HT-29 (cell line): ENCODE measurements at regions not wholly inside any gene's neighbourhood (a gene's known extent, or its start where the extent isn't known, plus 50 kb on each side); places are given as distances from the start of the nearest gene placed in this dataset.
"Not testable (repeated sequence)": the region's sequence is repeated elsewhere in the genome, so short reads cannot be mapped to it uniquely, and the experiment has no call there.

Source experiments
- DNase-seq: peaks from one replicate; pipeline ENCODE4 v3.0.0-alpha.2; 2015; ENCODE audit warnings: low spot score

- DNase-seq: no peak
Observed at GRCh38 chr3:177385831-177386301, 188.6 kb upstream of the TBL1XR1 start.

- no peak for DNase-seq
Observed at GRCh38 chr3:177388209-177388608, 190.9 kb upstream of the TBL1XR1 start.

GRCh38 chr3:177394231-177395024 lies 197.1 kb upstream of the TBL1XR1 start:
- DNase-seq: not testable (repeated sequence)

GRCh38 chr3:177396733-177397132 lies 199.5 kb upstream of the TBL1XR1 start:
- DNase-seq: peak; percentile 64

DNA sequence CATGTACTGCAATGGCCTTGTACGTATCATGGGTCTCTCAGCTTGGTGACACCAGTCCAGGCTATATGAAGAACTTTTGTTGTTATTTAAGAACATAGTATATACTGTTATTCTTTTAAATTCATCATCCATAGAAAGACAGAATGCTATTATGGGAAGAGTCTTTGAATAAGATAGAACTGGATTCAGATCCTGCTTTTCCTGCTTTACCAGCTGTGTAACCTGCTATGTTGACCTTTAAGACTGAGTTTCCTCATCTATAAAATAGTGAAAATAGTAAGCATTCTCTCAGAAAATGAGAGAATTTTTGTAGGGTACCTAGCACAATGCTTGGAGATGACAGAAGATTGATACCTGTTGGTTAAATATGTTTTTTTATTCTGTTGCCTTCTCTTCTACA lies 204.1 kb upstream of the TBL1XR1 start:
- DNase-seq: peak; percentile 54

- DNase-seq: no peak
Observed at GRCh38 chr3:177402533-177402932, 205.3 kb upstream of the TBL1XR1 start.

- no peak for DNase-seq
Observed at GRCh38 chr3:177405191-177405672, 207.9 kb upstream of the TBL1XR1 start.

DNA sequence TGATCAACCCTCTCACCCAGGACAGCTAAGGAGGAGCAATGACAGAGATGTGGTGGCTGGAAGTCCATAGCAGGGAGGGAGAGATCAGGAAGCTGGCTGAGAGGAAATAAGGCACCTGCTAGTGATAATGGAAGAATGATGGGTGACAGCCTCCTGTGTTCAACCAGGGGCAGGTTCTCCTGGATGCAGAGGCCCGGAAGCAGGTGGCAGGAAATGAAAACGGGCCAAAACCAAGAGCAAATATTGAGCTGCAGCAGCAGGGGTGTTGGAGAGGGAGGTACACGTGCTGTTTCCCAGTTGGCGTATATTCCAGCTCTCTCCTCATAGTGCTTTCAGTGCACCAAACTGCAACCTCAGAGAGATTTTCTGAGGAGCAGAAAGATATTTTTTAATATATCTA lies 213.4 kb upstream of the TBL1XR1 start:
- peak; percentile 69 for DNase-seq

DNA sequence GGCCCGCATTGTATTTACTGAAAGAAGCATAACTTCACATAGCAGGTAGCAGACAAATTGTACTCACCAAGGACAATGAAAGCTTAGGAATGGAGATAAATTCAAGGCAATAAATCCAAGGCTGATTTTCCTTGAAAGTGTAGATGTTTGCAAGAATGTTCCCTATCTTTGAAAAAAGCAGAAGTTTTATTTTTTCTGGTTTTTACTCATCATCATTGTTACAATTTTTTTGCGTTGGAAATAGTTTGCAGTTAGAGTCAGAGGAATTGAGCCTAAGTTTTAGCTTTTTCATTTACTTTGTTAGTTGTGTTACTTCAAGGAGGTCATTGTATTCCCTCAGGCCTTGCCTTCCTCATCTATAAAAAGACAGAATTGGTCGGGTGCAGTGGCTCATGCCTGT lies 213.9 kb upstream of the TBL1XR1 start:
- no peak for DNase-seq

DNA sequence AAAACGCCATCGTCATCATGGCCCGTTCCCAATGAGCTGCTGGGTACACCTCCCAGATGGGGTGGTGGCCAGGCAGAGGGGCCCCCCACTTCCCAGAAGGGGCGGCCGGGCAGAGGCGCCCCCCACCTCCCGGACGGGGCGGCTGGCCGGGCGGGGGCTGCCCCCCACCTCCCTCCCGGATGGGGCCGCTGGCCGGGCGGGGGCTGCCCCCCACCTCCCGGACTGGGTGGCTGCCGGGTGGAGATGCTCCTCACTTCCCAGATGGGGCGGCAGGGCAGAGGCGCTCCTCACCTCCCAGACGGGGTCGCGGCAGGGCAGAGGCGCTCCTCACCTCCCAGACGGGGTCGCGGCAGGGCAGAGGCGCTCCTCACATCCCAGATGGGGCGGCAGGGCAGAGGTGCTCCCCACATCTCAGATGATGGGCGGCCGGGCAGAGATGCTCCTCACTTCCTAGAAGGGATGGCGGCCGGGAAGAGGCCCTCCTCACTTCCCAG lies 215.4 kb upstream of the TBL1XR1 start:
- DNase-seq: not testable (repeated sequence)

DNA sequence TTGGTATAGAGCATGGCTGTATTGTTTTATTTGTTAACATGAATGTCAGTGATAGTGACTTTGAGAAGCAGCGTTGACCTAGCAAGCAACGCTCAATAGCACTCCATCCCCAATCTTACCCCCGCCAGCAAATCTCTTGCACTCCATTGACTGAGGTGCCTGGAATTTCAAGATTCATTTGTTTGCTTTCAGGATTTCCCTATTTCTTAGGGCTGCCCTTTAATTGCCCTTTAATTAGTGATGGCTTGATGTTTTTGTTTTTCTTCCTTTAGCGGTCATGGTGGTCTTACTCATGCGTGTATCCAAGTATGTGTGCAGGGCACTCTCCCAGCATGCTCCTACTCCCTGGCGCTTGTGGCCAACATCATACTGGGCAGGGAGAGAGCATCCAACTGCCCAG lies 216.8 kb upstream of the TBL1XR1 start:
- DNase-seq: no peak

- no peak for DNase-seq
Observed at GRCh38 chr3:177418787-177419186, 221.5 kb upstream of the TBL1XR1 start.

DNA sequence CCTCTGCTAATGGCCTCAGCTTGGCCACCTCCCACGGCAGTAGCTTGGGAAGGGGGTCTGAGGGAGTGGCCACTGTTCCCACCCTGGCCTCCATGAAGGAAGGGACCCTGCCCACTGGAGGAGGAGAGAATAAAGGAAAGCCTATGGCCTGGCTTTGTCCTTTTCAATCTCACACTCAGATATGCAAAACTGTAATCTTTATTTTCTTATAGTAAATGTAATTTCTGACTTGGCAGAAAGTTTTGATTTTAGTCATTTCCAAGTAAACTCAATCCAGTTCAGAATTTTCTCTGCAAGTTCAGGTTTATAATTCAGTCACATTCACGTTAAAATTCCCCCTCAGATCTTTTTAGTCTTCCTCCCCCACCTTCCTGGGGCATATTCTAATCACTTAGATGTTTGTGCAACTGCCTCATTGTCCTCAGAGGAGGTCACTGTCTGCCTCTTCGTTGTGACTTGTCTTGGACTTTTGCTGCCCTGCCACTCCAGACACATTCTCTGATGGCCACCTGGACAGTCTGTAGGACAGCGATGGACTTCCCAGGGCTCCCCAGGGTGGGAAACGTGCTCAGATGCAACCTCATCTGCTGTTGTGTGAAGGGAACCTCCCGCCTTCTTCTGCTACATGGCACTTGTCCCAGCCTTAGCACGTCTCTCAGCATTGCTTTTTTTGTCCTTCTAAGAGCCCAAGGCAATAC lies 222.8 kb upstream of the TBL1XR1 start:
- DNase-seq: no peak

- DNase-seq: no peak
Observed at GRCh38 chr3:177420651-177421480, 223.6 kb upstream of the TBL1XR1 start.

- DNase-seq: no peak
Observed at GRCh38 chr3:177421481-177421785, 224.2 kb upstream of the TBL1XR1 start.

GRCh38 chr3:177424521-177424920 lies 227.2 kb upstream of the TBL1XR1 start:
- no peak for DNase-seq

DNA sequence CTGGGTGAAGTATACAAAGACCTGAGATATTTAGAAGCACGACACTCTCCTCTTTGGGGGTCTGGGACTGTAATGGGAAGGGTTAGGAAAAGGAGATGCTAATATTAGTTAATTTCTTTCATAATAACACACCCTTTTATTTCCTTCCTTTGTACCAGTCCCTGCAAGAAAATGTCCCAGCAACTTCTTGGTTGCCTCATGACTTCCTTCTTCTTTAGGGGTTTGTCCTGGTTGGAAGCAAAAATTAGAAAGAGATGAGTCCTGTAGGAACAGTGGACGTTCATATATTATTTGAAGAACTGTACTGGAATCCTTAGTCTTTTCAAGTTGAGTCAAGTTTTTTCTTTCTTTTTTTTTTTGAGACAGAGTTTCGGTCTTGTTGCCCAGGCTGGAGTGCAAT lies 227.8 kb upstream of the TBL1XR1 start:
- no peak for DNase-seq

DNA sequence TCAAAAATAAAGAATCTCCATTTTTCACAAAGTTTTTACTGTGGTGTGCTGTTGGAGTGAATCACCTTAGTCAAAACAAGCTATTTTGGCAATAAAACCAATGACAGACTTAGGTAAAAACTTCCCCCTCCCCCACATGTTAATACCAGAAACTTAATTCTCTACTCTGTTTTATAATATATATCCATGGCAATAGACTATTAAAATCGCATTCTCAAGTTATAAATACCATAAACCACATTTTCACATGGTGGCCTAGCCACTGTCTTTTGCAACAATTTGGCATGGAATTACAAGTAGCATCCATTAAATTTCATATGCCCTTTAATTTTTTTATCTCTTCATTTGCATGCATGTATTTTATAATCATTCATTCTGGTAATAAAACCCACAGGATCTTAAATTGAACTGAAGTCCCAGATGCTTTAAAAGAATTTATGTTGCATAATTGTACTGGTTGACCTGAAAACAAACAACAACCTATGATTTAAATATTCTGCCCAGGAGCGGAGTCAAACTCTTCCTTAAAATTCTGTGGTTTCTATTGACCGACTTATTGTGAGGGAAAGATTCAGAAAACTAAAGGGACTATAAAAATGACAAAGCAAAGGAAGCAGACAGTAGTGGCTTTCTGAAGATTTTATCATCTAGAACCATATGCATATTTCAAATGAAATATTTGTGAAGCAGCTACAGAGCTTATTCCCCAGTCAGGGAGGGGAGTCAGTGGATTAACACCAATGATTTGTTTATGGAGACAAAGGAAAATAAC lies 229.0 kb upstream of the TBL1XR1 start:
- no peak for DNase-seq

DNA sequence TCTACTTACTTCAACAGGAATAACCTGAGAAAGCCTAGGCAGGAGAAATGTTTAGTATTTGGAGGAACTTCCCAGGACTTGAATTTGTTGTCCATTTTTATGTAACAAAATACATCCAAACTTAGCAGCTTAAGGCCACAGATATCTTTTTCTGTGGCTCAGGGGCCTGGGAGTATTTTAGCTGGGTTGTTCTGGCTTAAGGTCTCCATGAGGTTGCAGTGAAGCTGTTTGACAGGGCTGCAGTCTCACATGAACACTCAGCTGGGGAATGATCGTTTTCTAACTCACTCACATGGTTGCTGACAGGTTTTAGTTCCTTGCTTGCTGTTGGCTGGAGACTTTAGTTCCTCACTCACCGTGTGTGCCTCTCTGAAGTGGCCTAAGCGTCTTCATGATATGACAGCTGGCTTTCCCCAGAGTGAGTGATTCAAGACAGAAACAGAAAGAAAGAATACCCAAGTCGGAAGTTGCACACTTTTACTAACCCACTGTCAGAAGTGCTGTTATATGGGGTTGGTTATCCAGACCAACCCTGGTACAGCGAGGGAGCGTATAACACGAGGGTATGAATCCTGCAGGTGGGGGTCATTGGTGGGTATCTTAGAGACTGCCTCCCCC lies 229.7 kb upstream of the TBL1XR1 start:
- no peak for DNase-seq

GRCh38 chr3:177427540-177427939 lies 230.3 kb upstream of the TBL1XR1 start:
- no peak for DNase-seq

DNA sequence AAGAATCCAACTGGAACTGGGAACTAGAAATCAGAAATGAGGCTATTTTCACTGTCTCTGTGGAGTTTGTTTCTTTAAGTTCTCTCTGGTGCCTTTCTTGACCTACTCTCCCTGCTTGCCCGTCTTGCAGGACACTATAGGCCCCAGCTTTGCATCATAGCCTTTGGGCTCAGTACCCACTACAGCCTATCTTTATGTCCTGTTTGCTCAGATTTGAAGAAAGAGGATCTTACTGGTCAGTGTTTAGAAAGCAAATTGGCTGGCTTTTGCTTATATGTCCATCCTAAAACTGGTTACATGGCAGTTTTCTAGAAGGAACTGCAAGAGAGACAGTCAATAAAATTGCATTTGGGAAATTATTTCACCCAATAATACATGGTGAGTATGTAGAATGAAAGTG lies 231.8 kb upstream of the TBL1XR1 start:
- DNase-seq: no peak
